ENCODE measurements at regions not wholly inside any gene's neighbourhood (a gene's known extent, or its start where the extent isn't known, plus 50 kb on each side); places are given as distances from the start of the nearest gene placed in this dataset.

DNA sequence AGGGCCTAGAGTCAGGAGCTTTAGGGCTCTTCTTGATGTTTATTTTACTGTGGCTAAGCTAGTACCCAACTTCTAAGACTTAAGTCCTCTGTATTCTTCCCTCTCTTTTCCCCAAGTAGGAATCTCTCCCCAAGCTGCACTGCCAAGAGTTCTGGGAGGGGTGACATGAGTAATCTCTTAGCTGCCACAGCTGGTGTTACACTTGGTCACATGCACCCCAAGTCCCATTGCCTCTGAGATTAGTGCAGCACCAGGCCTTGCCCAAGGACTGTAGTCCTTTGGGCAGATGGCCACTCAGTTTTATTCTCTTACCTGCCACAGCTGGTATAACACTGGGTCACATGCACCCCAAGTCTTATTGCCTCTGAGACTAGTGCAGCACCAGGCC is 114.7 kb upstream of the RIOK2 start:
- TF ChIP-seq POLR2AphosphoS5 (IDR thresholded peaks at IDR 0.05; ENCODE audit: low read depth, low read length) (no peak), POLR2A (IDR thresholded peaks at IDR 0.05; ENCODE audit: low read depth, low read length) (no peak), SPI1 (IDR thresholded peaks at IDR 0.05; ENCODE audit: low read depth, low read length) (no peak)
